CD4-positive, alpha-beta T cell treated with Interleukin-6 at 100 ng/mL for 8 hours (primary cell): ENCODE measurements at regions not wholly inside any gene's neighbourhood (a gene's known extent, or its start where the extent isn't known, plus 50 kb on each side); places are given as distances from the start of the nearest gene placed in this dataset.
"Not testable (repeated sequence)": the region's sequence is repeated elsewhere in the genome, so short reads cannot be mapped to it uniquely, and the experiment has no call there.

Experiments used
- DNase-seq: peaks from one replicate; pipeline ENCODE4 v3.0.0-alpha.2; 2020; ENCODE audit warnings: mixed read lengths, low spot score

DNA sequence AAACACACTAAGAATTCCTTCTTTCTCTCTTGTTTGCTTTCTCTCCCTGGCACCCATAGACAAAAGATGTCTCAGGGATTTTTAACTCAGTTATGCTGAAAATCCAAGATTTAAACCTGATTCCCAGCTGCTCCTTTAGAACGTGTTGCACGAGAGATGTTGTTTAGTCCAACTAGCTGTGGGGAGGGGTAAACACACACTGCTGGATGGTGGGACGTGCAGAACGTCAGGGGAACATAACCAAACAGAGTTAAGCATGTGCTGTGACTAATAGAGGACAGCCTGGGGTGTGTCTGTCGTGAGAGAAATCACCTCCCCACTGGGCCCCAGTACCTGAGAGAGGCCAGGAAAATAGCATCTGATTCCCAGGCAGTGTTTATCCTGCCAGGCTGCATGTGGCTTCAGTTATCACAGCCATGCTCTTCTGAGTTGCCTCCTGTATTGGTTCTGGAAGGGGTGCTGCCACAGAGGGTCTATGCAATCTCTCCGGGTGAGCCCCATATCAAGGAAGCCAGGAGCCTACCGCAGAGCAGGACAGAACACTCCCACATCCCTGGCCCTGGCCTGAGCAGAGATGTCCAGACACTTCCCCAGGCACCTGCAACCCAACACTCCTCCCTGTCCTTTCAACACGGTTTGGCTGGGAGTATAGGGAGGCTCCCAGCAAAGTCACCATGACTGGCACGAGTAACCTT is 112.7 kb upstream of the EGLN3 start:
- no peak for DNase-seq

DNA sequence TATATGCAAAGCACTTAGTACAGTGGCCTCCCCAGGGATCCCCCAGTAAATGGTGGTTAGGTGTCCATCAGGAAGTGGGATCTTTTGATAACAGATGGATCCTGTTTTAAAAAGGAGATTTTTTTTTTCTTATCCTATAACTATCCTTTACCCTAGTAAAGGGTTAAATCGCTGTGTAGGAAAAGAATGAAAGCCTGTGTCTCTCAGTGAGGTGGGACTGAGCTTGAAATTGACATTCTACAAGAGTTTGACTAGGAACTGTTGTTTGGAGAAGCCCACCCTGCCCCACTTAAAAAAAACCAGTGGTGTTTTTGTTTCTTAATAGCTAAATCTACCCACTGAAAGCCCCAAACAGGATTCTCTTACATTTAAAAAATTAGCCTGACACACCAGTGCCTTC is 112.2 kb upstream of the EGLN3 start:
- DNase-seq = no peak

DNA sequence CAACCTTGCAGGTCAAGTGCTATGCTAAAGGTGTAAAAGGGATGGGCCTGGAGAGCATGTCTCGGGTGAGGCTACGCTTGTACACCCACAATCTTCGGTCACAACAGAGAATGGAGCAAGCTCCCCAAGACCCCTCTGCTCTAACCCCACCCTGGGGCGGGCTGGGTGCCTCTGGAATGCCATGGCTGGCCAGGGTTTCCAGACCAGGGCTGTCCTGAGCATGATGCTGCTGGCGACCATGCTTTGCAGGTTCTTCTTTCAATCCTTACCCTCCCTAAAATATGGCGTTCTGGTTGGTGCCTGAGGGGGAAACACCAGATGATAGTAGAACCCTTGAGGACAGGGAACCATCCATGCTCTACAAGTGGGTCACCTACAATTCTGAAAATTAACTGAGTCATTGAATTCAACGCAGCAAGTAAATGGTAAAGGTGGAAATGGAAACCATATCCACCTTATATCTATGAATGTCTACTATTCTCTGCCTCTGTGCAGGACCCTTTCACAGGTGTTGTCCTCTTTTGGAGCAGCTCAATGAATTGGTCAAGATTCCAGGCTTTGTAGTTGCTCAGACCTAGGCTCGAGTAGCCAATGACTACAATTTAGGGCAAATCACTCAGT is 111.6 kb upstream of the EGLN3 start:
- DNase-seq = no peak

DNA sequence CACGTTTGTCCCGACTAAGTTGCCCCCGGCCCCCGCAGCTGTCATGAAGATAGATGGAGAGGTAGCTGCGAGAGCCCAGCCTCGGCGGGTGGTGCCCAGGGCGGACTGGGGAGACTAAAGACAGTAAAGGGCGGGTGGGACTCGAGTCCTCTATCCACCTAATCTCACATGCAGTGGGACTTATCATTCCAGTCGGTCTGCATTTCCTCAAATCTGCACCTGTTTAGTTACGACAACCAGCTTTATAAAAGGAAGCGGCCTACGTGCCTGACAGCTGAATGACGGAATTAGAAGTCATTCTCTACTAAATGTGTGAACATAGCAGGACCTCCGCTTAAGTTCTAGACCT is 109.8 kb upstream of the EGLN3 start:
- no peak for DNase-seq

DNA sequence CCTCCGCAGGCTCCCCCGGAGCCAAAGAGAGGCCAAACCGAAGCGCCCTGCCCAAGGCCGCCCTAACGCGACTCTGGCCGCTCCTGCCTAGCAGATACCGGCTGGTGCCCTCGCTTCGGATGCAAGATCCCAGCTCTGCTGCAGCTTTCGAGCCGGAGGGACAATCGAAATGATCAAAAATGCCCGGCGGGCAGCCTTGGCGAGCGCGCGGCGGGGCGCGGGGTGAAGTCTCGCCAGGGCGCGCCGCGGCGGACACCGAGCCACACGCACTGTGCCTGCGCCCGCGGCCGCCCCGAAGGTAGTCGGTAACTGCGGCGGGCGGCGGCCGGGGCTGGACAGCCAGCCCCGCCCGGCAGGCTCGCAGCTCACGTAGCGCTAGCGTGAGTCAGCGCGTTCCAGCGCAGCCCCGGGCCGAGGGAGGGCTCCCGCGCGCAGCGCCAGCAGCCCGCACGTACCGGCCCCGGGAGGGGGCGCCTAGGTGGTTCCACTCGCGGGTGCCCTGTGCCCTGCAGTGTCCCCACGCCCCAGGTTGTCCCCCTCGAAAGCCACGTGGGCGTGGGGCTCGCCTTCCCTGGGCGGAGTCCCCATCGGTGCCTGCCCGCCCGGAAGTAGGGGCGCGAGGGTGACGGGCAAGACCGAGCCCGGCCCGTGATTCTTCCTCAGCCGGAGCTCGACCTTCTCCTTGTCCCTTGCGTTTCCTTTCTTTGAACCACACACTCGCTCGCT is 109.2 kb upstream of the EGLN3 start:
- peak; percentile 51 for DNase-seq

DNA sequence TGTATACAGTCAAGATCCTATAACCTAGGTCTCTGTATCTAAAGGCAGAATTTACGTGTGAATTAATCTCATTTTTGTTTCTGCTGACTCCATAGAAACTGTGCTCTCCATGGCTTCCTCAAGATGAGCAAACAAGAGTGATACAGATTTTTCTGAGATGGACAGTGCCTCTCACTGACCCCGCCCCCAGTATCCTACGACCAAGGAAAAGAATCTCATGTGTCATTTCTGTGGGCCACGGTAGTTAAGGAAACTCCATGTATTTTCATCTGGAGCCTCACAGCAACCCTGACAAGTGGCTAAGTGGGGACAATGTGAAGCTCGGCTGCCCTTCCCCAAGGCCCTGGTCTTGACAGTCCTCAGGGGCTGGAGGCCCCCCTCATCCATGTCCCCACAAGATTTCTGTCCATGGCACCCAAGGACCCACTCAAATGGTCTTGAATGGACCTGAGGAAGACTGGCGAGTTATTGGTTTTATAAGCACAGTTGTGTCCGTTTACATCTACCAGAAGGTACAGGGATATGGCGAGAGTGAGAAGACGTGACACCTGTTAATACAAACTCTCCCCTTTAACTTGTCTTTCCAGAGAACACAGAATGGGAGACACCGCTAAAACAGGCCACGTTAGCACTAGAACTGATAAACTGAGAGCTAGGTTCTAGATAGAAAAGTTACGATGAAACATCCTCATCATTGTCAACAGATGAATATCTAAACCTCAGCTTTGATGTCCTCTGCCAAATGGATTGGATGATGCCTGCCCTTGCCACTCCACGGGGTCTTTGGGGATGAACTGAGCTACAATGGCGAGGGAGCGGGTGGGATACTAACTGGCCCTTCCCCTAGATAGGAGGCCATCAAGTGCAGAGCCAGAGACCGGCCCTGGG is 108.4 kb upstream of the EGLN3 start:
- DNase-seq = no peak

DNA sequence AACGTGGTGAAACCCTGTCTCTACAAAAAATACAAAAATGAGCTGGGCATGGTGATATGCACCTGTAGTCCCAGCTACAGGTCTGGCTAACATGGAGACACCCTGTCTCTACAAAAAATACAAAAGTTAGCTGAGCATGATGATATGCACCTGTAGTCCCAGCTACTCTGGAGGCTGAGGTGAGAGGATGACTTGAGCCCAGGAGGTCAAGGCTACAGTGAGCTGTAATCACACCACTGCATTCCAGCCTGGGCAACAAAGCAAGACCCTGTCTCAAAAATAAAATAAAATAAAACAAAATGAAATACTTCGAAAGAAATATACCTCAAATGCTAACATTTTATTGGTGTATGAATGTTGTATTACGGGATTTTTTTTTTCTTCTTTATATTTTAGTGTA is 107.6 kb upstream of the EGLN3 start:
- DNase-seq = no peak

DNA sequence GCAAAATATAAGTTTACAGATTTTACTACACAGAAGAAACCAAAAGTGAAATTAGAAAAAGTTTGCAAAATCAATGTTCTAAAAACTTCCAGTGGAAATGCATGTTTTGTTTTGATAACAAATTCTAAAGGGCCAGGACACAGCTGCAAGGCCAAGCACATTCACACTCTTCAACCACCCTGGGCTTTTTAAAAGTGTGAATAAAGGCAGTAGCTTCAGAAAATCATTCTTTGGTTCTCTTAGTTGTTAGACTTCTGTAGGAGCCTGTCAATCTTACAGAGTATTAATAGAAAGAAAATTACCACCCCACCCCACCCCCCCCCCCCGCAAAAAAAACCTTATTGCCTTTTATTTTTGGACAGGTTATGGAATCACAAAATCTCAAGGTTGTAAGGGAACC is 105.2 kb upstream of the EGLN3 start:
- DNase-seq = no peak

DNA sequence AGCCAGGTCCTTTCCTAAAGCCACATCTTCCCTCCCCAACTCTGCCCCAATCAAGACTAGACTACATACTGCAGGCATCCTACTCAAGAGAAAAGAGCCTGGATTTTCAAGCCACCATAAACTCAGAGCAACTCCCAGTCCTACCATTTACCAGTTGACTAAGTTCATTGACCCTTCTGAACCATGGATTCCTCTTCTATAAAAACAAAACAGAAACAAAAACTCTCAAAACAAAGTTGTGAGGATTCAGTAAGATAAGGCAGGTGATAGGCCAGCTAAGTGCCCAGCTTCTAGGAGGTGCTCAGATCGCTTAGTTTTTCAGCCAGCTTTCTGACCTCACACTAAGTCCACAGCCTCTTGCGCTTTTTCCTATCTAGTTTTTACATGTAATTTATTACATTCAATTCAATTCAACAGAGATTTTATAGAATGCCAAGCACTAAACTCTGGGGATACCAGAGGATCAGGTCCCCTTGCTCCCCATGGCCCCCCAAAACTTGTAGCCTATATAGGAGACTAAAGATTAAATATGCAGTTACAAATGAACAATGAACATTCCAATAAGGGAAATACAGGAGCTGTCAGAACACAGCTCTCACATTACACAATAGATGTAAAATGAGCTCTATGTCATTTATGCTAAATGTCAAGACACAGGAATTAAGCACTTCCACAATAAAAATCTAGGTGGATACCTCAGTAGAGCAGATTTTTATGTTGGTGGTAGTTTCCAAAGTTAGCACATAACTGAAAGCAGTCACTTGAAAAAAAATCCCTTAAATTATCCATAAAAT is 104.5 kb upstream of the EGLN3 start:
- no peak for DNase-seq

DNA sequence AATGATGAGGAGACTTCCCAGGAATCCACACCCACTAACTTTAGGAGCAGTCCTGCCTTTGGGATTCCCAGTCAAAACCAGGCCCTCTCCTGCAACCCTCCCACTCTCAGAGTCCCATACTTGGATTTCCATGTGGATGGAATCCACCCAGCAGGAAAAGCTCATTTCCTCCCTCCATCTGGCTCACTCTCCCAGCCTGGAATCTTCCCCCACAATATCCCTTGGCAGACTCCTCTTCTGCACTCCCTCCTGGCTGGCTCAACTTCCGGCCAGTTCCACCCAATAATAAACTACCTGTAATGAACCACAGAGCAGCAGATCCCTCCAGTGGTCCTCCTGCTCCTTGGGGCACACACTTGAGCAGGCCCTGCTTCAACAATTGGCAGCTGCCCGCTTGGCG is 102.8 kb upstream of the EGLN3 start:
- DNase-seq = no peak

DNA sequence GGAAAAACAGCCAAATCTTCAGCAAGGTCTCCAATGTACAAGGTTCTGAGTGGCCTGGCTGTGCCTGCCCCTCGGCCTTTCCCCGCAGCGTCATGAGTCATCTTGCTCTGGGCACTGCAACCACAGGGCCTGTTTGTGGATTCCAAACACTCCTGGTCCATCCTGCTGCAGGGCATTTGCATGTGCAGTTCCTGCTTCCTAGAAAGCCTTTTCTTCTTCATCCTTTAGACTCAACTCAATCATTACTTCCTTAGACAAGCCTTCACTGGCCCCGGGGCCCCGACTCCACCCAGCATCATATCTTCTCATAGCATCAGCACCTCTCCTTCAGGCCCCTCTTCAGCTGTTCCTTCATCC is 101.8 kb upstream of the EGLN3 start:
- DNase-seq = no peak

DNA sequence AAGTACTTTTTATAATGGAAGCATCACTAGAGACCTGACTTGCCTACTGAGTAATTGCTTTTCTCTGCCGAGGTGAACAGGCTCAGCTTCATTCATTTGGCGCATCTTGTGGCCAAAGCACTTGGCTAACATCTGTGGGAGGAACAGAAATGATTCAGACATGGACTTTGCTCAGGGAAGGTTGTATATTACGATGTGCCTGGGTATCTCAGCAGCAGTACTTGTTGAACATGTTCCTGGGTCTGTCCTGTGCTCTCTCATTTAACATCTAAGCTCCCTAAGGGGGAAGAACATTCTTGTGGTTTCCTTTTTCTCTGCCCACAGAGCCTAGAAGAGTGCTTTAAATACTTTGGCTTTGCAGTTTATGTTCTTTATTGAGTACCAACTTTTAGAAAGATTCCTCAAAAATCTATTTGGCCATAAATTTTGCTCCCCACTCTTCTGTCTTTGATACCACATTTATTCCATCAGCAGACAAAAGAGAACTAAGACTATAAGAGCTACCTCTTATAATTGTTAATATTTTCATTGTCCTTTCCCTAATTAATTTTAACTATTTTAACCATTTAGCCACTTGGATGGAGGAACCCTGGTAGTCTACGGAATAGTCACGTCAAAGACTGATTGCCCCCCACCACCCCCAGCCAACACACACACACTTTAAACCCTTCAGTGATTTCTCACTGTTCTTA is 101.2 kb upstream of the EGLN3 start:
- DNase-seq = no peak

DNA sequence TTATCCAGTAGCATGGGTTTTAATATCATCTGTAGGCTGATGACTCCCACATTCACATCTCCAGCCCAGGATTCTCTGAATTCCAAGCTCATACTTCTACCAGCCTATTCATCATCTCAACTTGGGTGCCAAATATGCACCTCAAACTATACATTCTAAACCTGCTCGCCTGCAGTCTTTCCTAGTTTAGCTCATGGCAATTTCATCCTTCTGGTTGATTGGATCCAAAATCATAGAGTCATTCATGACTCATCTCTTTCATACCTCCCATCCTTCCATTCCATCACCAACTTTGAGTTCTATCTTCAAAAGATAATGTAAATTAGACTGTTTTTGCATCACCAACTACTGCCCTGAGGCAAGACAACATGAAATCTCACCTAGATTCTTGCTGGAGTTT is 99.7 kb upstream of the EGLN3 start:
- DNase-seq = no peak

DNA sequence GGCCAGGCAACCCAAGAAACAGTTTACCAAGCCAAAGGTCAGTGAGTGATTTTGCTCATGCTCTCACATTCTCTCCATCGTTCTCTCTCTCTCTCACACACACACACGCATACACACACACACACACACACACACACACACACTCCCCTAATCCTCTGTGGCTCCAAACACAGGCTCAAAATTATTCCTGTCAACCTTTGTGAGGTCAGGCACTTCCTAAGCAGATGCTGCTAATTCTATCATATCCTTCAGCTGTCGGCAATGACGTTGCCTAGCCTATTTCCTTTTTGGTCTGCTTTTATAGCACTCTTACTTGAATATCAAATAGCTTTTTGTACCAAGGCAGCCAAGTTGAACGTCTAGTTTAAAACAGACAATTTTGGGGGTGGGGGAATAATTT is 98.9 kb upstream of the EGLN3 start:
- no peak for DNase-seq

DNA sequence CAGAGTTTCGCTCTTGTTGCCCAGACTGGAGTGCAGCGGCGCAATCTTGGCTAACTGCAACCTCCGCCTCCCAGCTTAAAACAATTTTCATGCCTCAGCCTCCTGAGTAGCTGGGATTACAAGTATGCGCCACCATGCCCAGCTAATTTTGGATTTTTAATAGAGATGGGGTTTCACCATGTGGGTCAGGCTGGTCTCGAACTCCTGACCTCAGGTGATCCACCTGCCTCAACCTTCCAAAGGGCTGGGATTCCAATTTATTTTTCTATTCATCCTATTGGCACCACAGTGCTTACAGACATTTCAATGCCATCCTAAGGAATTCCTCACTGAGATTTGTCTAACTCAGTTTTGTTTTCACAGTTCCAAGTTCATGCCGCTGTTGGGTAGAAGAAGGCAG is 98.3 kb upstream of the EGLN3 start:
- DNase-seq = not testable (repeated sequence)

DNA sequence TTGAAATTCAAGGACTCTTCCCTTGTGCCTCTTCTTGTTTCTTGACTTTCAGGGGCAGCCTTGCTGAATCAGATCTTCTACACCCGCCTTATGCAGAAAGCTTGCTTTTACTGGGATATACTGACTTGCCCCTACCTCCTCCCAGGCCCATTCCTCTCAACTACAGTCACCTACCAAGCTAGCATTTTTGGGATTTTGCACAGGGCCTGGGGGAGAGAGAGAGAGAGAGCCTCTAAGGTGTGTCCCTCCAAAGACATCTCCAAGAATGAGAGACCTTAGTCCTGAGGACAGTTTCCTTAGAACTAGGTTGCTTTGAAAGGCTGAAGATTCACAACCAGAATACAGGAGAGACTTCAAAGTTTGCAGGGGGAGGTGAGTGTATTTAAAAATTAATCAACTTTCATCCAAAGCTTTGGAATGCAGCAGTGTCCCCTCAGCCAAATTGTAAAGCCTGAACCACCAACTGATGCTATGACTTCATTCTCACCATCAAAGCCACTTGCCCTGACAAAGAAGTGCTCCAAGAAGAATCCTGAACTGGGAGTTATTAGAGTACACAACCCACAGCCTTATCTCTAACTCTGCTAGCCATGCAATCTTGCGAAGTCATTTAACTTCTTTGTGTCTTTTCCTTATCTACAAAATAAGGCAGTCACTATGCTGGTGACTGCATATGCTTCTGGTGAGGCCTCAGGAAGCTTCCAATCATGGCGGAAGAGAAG is 96.1 kb upstream of the EGLN3 start:
- no peak for DNase-seq

DNA sequence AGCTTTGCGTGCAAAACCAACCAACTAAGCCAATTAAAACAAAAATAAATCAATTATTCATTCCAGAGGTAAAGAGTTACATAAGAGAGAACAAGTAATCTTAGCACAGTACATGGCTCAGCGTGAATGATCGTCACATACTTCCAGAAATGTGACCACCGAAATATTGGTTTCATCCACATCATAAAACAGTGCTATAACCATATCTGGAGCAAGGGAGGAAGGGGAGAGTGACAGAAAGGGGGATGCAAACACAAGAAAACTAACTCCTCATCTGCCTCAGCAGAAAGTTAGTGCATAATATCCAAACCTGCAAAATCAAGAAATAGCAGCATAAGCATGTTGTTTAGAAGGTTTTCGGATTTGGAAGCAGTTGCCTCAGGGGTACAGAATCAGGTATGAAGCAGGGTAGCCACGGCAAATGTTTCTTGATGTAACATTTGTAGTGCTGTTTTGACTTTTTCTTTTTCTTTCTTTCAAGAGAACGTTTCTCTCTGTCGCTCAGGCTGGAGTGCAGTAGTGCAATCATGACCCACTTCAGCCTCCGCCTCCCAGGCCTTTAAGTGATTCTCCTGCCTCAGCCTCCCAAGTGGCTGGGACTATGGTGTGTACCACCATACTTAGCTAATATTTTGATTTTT is 93.9 kb upstream of the EGLN3 start:
- DNase-seq = no peak

DNA sequence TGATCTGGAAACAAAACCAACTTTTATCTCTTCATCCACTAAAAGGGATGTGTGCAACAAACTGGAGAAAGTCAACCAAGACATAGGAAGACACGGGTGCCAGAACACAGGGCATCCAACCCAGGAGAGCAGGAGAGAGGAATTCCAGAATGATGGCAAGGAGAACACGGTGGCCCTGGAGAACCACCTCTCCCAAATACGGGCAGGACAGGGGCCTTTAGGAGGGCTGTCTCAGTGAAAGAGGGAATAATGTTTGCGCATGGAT is 93.4 kb upstream of the EGLN3 start:
- DNase-seq = no peak

DNA sequence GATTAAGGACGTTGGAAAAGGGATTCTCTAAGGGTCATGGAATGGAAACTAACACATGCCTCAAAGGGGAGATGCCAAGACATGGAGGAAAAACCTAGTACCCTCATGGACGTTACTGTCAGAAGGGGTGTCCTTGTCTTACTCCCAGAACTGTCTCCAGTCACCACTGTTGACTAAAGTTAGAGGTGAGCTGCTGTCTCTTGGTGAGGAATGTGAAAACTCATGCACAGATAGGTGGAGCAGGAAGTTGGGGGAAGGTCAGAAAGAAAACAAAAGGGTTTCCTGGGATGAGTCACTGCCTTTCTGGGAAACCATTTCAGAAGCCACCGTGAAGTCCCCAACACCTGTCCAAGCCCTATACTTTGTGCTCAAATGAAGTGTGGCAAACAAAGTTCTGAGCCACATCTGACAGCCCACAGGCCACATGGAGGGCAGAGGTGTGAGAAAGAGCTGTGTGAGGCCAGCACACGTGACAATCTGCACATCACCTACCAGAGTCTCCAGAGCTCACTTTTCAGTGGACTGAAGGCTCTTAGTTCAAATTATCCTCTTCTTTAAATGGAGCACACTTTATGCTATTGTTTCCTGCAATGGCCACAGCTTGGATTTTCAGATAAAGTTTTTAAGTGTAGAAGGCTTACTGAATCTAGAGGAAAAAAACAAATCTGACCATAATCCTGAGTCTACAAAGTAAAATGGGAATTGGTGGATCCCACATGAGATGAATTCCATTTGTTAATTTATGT is 92.9 kb upstream of the EGLN3 start:
- peak; percentile 79 for DNase-seq

DNA sequence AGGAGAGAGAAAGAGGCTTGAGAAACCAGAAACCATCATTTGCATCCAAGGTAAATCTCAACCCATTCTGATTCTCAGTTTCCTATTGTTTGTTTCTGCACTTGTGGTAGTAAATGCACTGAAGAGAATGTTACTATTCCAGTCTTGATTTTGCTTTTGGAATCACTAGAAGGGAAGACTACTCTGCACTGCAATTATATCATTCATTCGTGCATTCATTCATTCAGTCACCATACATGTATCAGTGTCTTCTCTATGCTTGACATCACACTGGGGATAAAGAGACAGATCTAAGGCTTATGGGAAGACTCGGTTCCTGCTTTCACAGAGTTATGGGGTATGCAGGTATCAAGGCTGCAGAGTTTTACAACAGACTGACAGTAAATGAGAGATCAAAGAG is 90.3 kb upstream of the EGLN3 start:
- DNase-seq = no peak
